ENCODE measurements at regions not wholly inside any gene's neighbourhood (a gene's known extent, or its start where the extent isn't known, plus 50 kb on each side); places are given as distances from the start of the nearest gene placed in this dataset.

DNA sequence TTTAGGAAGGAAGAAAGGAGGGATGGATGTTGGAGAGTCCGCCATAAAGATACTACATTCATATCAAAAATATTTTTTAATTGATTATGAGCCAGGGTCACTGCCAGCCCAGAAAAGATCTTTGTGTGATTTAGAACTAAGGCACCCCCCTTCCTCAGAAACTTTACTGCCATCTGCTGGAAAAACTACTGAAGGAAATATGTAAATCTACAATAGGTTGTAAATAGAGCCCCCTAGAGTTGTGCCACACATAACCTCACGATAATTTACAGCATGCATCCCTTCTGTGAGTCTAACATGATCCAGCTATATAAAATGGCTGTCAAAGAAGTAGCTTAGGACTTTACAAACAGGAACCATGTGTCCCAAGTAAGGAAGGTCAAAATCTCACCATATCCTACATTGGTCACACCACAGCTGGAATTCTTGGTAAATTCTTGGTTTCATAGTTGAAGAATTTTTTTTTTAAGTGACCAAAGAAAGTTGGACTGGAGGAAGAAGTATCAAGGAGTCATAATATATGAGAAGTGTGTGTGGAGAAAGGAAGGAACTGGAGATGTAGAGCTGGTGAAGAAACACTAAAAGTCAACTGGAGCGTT is 152.5 kb downstream of the CYP26B1 start:
- TF ChIP-seq POLR2AphosphoS5 (IDR thresholded peaks at IDR 0.05; ENCODE audit: borderline replicate concordance, low read depth, low read length) (no peak), EZH2 (IDR thresholded peaks at IDR 0.05) (no peak)
